T-helper 17 cell (primary cell): ENCODE measurements at regions not wholly inside any gene's neighbourhood (a gene's known extent, or its start where the extent isn't known, plus 50 kb on each side); places are given as distances from the start of the nearest gene placed in this dataset.
"Not testable (repeated sequence)": the region's sequence is repeated elsewhere in the genome, so short reads cannot be mapped to it uniquely, and the experiment has no call there.

ENCODE experiments used
- ATAC-seq: fragments of 150-1000 bp; cut with Tn5 transposase; 2 replicates; pipeline ENCODE4 v1.10.0; 2021; ENCODE audit warnings: mild to moderate bottlenecking, moderate library complexity
- DNase-seq, 3 donors: peaks; one replicate each; pipeline versions ENCODE4 v3.0.0 to v3.0.0-alpha.2; 2020 to 2021
- H3K9me3 ChIP-seq: one replicate; pipeline ENCODE4 v1.7.0; 2013; ENCODE audit warnings: low read length, mild to moderate bottlenecking; ENCODE audit not compliant: control insufficient read depth, poor library complexity, severe bottlenecking
- H3K27ac Mint-ChIP-seq: one replicate; pipeline ENCODE4 v1.8.0; 2022; ENCODE audit warnings: mild to moderate bottlenecking, moderate library complexity, mixed read lengths
- H3K27me3 Mint-ChIP-seq: one replicate; pipeline ENCODE4 v1.8.0; 2022; ENCODE audit warnings: mixed read lengths
- H3K36me3 Mint-ChIP-seq: one replicate; pipeline ENCODE4 v1.8.0; 2022; ENCODE audit warnings: low read depth, mixed read lengths
- H3K4me1 Mint-ChIP-seq: one replicate; pipeline ENCODE4 v1.8.0; 2022; ENCODE audit warnings: mild to moderate bottlenecking, mixed read lengths
- H3K4me3 Mint-ChIP-seq: one replicate; pipeline ENCODE4 v1.8.0; 2022; ENCODE audit warnings: mild to moderate bottlenecking, moderate library complexity, mixed read lengths

DNA sequence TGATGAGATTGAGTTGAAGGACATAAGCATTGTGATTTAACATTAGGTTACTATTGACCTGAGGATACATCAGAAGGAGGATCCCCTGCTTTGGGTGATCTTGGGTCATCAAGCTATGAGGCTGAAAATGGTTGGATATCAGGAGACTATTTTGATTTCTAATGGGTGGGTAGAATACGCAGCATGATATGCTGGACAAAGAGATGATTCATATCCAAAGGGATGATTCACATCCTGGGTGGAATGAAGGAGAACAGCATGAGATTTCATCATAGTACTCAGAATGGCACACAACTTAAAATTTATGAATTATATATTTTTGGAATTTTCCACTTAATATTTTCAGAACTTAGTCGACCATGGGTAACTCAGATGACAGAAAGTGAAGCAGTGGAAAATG is 1759.5 kb upstream of the C9orf72 start:
- DNase-seq, result no peak
- ATAC-seq, result no peak
- Mint-ChIP-seq H3K4me1 (no peaks in the 10 kb centered on the region), H3K36me3 (no peaks in the 10 kb centered on the region), H3K27ac (no peak overlapping the region), H3K27me3 (no peaks in the 10 kb centered on the region), H3K4me3 (no peak overlapping the region)
- H3K9me3 ChIP-seq, result no peaks in the 10 kb centered on the region

DNA sequence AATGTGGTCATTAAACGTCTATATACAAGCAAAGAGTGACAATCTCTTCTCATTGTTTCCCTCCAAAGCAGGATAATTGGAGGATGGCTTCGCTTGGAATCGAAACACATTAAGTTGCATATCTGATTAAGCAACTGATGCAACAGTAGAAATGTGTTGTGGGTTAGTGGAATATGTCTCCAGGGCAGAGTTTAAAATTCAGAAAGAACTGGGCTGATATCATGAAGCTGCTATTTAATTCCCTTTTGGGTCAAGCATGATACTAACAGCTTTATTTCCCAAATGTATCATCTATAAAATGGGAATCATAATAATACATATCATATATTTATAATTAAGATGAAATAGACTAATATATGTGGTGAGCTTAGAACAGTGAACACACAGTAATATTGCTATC is 1763.0 kb upstream of the C9orf72 start:
- Mint-ChIP-seq H3K4me1 (no peaks in the 10 kb centered on the region), H3K36me3 (no peaks in the 10 kb centered on the region), H3K27me3 (no peaks in the 10 kb centered on the region), H3K27ac (no peak overlapping the region), H3K4me3 (no peak overlapping the region)
- H3K9me3 ChIP-seq, result no peaks in the 10 kb centered on the region
- no peak for DNase-seq
- no peak for ATAC-seq

DNA sequence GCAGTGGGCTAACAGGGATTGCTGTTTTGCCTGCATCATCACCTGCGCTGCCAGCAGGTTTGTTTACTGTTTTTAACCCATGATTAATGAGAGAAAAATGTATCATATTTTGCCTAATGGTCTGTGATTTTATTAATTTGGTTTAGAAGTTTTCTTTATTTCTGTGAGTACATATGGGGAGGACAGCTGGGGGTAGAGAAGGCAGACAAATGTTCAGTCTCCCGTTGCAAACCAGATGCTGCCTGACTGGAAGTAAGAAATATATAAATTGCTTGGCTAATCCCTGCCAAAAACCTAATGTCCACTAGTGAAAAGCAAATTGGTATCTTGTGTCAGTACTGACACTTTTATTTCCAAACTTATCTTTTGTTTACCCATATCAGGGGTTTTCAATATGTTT is 1766.1 kb upstream of the C9orf72 start:
- DNase-seq (no peak), ATAC-seq (no peak)
- no peak overlapping the region for H3K4me3 Mint-ChIP-seq
- no peaks in the 10 kb centered on the region for H3K9me3 ChIP-seq
- no peaks in the 10 kb centered on the region for H3K4me1 Mint-ChIP-seq
- no peaks in the 10 kb centered on the region for H3K36me3 Mint-ChIP-seq
- no peak overlapping the region for H3K27ac Mint-ChIP-seq
- H3K27me3 Mint-ChIP-seq, result no peaks in the 10 kb centered on the region

DNA sequence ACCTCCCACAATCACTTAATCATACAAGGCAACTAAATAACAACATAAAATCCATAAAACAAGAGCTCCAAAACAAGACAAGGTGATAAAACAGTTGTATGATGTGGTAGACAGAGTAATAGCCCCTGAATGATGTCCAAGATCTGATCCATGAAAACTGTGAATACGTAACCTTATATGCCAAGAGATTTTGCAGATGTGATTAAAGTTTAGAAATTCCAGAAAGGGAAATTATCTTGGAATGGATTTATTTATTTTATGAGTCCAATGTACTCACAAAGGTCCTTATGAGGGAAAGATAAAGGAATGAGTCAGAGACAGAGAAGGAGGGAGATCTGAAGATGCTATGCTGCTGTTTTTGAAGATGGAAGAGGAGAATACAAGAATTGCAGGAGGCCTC is 1775.7 kb upstream of the C9orf72 start:
- Mint-ChIP-seq H3K4me3 (no peak overlapping the region), H3K27me3 (no peaks in the 10 kb centered on the region), H3K27ac (no peak overlapping the region), H3K4me1 (no peaks in the 10 kb centered on the region), H3K36me3 (no peaks in the 10 kb centered on the region)
- DNase-seq (no peak), ATAC-seq (no peak)
- no peaks in the 10 kb centered on the region for H3K9me3 ChIP-seq

DNA sequence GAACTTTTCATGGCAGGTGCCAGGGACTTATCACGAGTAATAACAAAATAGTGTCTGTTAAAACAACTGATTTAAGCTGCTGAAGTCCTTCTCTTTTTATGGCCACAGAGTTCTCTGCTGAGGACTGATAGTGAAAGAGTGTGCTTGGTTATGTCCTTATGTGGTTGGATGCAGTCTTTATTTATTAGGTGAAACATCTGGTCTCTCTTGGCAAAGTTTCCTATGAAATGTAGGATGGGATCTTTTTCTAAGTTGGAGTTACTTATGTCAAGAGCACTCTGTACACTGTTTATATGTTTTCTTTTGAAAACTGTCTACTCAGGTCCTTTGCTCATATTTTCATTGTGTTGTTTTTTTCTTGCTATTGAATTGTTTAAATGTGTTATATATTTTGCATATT is 1816.1 kb upstream of the C9orf72 start:
- no peaks in the 10 kb centered on the region for H3K36me3 Mint-ChIP-seq
- DNase-seq, result no peak
- H3K4me1 Mint-ChIP-seq, result no peaks in the 10 kb centered on the region
- no peak for ATAC-seq
- H3K27ac Mint-ChIP-seq, result no peak overlapping the region
- H3K9me3 ChIP-seq, result no peaks in the 10 kb centered on the region
- H3K27me3 Mint-ChIP-seq, result no peaks in the 10 kb centered on the region
- H3K4me3 Mint-ChIP-seq, result no peak overlapping the region

DNA sequence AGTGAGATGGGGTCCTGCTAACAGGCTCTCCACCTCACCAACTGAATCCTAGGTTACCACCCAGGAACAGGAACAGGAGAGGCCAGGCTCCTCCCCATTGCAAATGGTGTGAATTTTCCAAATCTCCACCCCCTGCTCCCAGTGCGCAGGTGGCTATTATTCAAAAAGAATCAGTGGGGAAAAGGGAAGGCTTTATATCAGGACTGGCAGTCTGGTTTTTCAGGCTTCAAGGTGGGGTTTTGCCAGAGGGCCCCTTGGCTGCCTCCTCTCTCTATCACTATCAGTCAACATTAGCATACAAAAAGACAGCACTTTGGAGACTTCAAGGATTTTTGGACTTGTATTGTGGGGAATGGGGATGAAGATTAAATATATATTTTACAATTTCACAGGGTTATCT is 1817.6 kb upstream of the C9orf72 start:
- Mint-ChIP-seq H3K4me3 (no peak overlapping the region), H3K27ac (no peak overlapping the region), H3K36me3 (no peaks in the 10 kb centered on the region), H3K4me1 (no peaks in the 10 kb centered on the region), H3K27me3 (no peaks in the 10 kb centered on the region)
- DNase-seq (no peak), ATAC-seq (no peak)
- H3K9me3 ChIP-seq, result no peaks in the 10 kb centered on the region

DNA sequence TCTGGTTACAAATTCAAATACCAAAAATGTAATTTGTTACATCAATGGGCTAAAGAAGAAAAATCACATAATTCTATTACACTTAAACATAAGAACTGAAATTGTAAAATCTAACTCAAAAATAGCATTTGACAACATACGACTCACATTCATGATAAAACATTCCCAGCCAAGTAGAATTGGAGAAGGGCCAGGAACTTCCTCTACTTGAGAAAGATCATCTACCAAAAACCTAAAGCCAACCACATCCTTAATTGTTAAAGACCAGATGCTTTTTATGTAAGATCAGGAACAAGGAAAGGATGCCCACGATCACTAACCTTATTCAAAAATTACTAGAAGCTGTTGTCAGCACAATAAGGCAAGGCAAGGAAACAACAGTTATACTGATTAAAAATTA is 1819.8 kb upstream of the C9orf72 start:
- Mint-ChIP-seq H3K27ac (no peak overlapping the region), H3K4me3 (no peak overlapping the region), H3K4me1 (no peaks in the 10 kb centered on the region), H3K27me3 (no peaks in the 10 kb centered on the region), H3K36me3 (no peaks in the 10 kb centered on the region)
- no peak for ATAC-seq
- DNase-seq, result no peak
- no peaks in the 10 kb centered on the region for H3K9me3 ChIP-seq

DNA sequence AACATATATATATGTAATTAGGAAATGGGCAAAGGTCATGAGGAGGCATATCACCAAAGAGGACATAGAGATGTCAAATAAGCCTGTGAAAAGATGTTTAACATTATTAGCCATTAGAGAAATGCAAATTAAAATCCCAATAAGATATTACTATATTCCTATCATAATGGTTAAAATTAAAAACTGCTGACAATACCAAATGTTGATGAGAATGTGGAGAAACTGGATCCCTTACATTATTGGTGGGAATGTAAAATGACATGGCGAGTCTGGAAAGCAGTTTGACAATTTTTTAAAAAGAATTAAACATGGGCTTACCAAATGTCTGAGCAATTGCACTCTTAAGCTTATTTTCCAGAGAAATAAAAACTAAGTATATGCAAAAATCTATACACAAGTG is 1821.6 kb upstream of the C9orf72 start:
- no peak for DNase-seq
- H3K9me3 ChIP-seq, result no peaks in the 10 kb centered on the region
- no peaks in the 10 kb centered on the region for H3K27me3 Mint-ChIP-seq
- ATAC-seq, result no peak
- no peaks in the 10 kb centered on the region for H3K4me1 Mint-ChIP-seq
- H3K4me3 Mint-ChIP-seq, result no peak overlapping the region
- H3K36me3 Mint-ChIP-seq, result no peaks in the 10 kb centered on the region
- no peak overlapping the region for H3K27ac Mint-ChIP-seq

DNA sequence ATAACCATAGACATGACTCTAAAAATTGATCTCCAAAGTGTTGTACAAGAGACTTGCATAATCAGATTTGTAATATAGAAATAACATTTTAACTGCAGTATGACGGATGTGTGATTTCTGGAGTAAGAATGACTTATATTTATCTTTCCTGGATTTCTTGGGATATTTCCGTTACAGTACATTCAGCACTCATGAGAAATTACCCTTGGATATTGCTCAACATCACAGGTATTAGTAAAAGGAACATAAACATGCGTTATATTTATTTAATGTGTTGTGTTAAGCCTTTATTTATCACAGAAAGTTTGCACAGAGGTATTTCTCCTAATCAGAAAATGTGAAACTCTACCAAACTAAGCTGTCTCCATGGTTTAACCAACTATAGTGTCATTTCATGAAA is 1823.9 kb upstream of the C9orf72 start:
- H3K27me3 Mint-ChIP-seq, result no peaks in the 10 kb centered on the region
- H3K4me1 Mint-ChIP-seq, result no peaks in the 10 kb centered on the region
- H3K9me3 ChIP-seq, result no peaks in the 10 kb centered on the region
- H3K27ac Mint-ChIP-seq, result no peak overlapping the region
- H3K4me3 Mint-ChIP-seq, result no peak overlapping the region
- DNase-seq, result no peak
- no peaks in the 10 kb centered on the region for H3K36me3 Mint-ChIP-seq
- ATAC-seq, result no peak

DNA sequence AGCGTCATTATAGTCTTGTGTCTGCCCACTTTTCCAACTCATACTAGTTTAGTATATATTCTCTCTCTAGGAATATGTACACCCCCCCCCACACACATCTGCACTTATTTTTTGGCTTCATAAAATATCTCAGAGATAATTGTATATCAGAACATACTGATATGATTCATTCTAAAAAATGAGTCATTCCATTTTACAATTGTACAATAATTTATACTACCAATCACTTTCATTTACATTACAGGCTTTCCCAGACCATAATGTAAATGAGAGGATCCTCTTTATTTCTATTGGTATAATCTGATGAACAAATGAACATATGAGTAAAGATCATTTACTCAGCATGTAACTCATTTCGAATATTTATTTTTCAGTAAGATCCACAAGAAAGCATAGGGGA is 1842.9 kb upstream of the C9orf72 start:
- no peak for ATAC-seq
- Mint-ChIP-seq H3K27me3 (no peaks in the 10 kb centered on the region), H3K36me3 (no peaks in the 10 kb centered on the region), H3K4me3 (no peak overlapping the region), H3K4me1 (no peaks in the 10 kb centered on the region), H3K27ac (no peak overlapping the region)
- no peak for DNase-seq
- H3K9me3 ChIP-seq, result no peaks in the 10 kb centered on the region

DNA sequence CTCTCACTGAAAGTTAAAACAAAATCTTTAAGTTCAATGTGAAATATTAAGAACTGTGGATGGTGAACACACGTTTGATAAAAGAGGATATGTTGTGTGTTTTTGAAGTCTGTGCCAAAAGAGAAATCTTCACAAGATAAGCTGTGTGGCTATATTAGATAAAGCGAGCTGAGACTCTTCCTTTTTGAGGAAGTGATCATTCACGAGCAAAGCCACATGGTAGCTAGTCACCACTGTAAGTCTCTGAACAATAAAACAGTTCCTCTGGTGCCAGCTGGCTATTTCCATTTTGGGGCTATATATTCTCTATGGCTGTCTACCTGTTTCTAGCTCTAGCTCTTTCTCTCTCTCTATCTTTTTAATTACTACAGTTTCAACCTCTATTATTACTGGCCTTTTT is 1849.2 kb upstream of the C9orf72 start:
- Mint-ChIP-seq H3K4me3 (no peak overlapping the region), H3K27ac (no peak overlapping the region), H3K36me3 (no peaks in the 10 kb centered on the region), H3K4me1 (no peaks in the 10 kb centered on the region), H3K27me3 (no peaks in the 10 kb centered on the region)
- DNase-seq (no peak), ATAC-seq (no peak)
- no peaks in the 10 kb centered on the region for H3K9me3 ChIP-seq

DNA sequence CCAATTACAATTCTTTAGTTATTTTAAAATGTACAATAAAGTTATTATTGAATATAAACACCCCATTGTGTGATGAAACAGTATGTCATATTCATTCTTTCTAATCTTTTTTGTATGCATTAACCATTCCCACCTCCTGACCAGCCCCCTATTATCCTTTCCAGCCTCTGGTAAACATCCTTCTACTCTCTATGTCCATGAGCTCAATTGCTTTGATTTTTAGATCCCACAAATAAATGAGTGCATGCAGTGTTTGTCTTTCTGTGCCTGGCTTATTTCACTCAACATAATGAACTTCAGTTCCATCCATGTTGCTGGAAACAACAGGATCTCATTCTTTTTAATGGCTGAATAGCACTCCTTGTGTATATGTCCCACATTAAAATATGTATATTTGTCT is 1858.9 kb upstream of the C9orf72 start:
- H3K9me3 ChIP-seq, result no peaks in the 10 kb centered on the region
- Mint-ChIP-seq H3K36me3 (no peaks in the 10 kb centered on the region), H3K27ac (no peak overlapping the region), H3K27me3 (no peaks in the 10 kb centered on the region), H3K4me1 (no peaks in the 10 kb centered on the region), H3K4me3 (no peak overlapping the region)
- ATAC-seq (no peak), DNase-seq (no peak)

DNA sequence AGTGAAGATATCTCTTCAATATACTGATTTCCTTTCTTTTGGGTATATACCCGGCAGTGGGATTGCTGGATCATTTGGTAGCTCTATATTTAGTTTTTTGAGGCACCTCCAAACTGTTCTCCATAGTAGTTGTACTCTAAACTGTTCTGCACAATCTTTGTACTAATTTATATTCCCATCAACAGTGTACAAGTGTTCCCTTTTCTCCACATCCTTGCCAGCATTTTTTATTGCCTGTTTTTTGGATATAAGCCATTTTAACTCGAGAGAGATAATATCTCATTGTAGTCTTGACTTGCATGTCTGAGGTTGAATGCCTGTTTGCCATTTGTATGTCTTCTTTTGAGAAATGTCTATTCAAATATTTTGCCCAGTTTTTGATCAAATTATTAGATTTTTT is 1859.4 kb upstream of the C9orf72 start:
- H3K4me1 Mint-ChIP-seq, H3K27me3 Mint-ChIP-seq, DNase-seq, H3K36me3 Mint-ChIP-seq, H3K9me3 ChIP-seq, H3K4me3 Mint-ChIP-seq, ATAC-seq, H3K27ac Mint-ChIP-seq: not testable (repeated sequence)

DNA sequence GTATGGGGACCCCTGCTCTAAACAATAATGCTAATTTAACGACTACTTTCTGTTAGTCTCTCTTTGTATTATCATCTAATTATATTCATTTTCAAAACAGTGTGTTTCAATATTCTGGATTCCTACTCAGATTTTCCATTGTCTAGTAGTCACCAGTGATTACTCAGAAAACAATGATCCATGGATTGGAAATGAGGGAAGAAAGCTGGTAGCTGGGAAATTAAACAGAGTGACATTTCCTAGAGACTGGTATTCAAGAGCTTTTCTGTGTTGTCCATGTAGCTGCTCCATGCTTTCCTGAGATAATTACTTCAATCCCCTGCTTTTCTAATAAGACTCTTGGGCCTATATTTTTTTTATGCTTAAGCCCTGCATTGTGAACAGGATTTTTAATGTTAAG is 1862.1 kb upstream of the C9orf72 start:
- H3K9me3 ChIP-seq, result no peaks in the 10 kb centered on the region
- H3K4me1 Mint-ChIP-seq, result no peaks in the 10 kb centered on the region
- H3K27me3 Mint-ChIP-seq, result no peaks in the 10 kb centered on the region
- DNase-seq (no peak), ATAC-seq (no peak)
- H3K4me3 Mint-ChIP-seq, result no peak overlapping the region
- H3K27ac Mint-ChIP-seq, result no peak overlapping the region
- H3K36me3 Mint-ChIP-seq, result no peaks in the 10 kb centered on the region

DNA sequence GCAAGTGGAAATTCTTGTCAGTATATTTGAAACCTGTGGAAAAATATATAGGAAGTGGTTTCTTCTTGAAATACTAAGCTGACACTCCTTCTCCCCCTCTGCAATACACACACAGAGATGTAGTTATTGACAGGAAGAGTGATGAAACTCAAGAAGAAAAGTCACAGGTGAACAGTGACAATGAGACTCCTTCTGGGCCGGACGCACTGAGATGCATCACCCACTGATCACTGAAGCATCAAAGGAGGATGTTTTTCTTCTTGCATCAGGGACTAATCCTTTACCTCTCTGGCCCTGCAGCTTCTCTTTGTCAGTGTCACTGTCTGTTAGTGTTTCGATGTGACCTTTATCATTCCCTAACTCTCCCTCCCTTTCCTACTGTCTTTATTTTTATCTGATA is 1864.2 kb upstream of the C9orf72 start:
- ATAC-seq, result no peak
- Mint-ChIP-seq H3K27ac (no peak overlapping the region), H3K27me3 (no peaks in the 10 kb centered on the region), H3K36me3 (no peaks in the 10 kb centered on the region), H3K4me1 (no peaks in the 10 kb centered on the region), H3K4me3 (no peak overlapping the region)
- H3K9me3 ChIP-seq, result no peaks in the 10 kb centered on the region
- no peak for DNase-seq
